Caco-2 (cell line): ENCODE measurements at regions not wholly inside any gene's neighbourhood (a gene's known extent, or its start where the extent isn't known, plus 50 kb on each side); places are given as distances from the start of the nearest gene placed in this dataset.

Experiments
- BruUV-seq: library from RNA; stranded (reverse); fragments of 400-500 nt; replicated peaks from 2 replicates; lab custom pipeline; 2021; lab: Mats Ljungman, UMichigan
- CTCF ChIA-PET: fragments of 300-600 bp; sonication (Branson Sonifier 250); formaldehyde crosslinking; loops from one replicate; lab custom pipeline; 2022; ENCODE audit warnings: antibody characterized with exemption; lab: Charles Lee
- POLR2A ChIA-PET: fragments of 300-600 bp; sonication (Branson Sonifier 250); formaldehyde crosslinking; loops from one replicate; lab custom pipeline; 2022; ENCODE audit warnings: antibody characterized with exemption; lab: Charles Lee
- DNase-seq, 2 experiments: peaks; one replicate each; pipeline versions ENCODE4 v3.0.0 to v3.0.0-alpha.2; 2020 to 2022
- H3K27me3 ChIP-seq: replicated peaks from 2 replicates; pipeline ENCODE4 v1.6.0; 2011; ENCODE audit warnings: low read length; ENCODE audit not compliant: control insufficient read depth, insufficient read depth
- H3K36me3 ChIP-seq: 2 replicates; pipeline ENCODE4 v1.5.1; 2011; ENCODE audit warnings: low read length; ENCODE audit not compliant: control insufficient read depth, insufficient read depth
- H3K4me1 ChIP-seq: fragments of 250-450 bp; sonication (Bioruptor Pico); 2 replicates; pipeline ENCODE4 v1.5.1; 2020; ENCODE audit warnings: mild to moderate bottlenecking
- H3K4me3 ChIP-seq: 2 replicates; pipeline ENCODE4 v1.5.1; 2011; ENCODE audit warnings: low read depth, mild to moderate bottlenecking, control low read depth, low read length
- H3K9me3 ChIP-seq: fragments of 250-450 bp; sonication (Bioruptor Pico); 2 replicates; pipeline ENCODE4 v1.5.1; 2020; ENCODE audit warnings: mild to moderate bottlenecking, moderate library complexity
- H3K27ac Mint-ChIP-seq: one replicate; pipeline ENCODE4 v1.8.0; 2022; ENCODE audit warnings: mixed read lengths; ENCODE audit not compliant: unreplicated experiment
- H3K27me3 Mint-ChIP-seq: one replicate; pipeline ENCODE4 v1.8.0; 2022; ENCODE audit warnings: mixed read lengths; ENCODE audit not compliant: insufficient read depth, unreplicated experiment
- H3K36me3 Mint-ChIP-seq: one replicate; pipeline ENCODE4 v1.8.0; 2022; ENCODE audit warnings: mild to moderate bottlenecking, mixed read lengths; ENCODE audit not compliant: insufficient read depth, unreplicated experiment
- H3K4me1 Mint-ChIP-seq: one replicate; pipeline ENCODE4 v1.8.0; 2022; ENCODE audit warnings: low read depth, mixed read lengths; ENCODE audit not compliant: unreplicated experiment
- H3K4me3 Mint-ChIP-seq: one replicate; pipeline ENCODE4 v1.8.0; 2022; ENCODE audit warnings: mild to moderate bottlenecking, moderate library complexity, mixed read lengths; ENCODE audit not compliant: unreplicated experiment
- H3K9me3 Mint-ChIP-seq: one replicate; pipeline ENCODE4 v1.8.0; 2022; ENCODE audit warnings: mixed read lengths; ENCODE audit not compliant: unreplicated experiment
- CTCF ChIP-seq, 2 experiments: fragments of 200-600 bp in 1 of 2; IDR thresholded peaks; 1 replicate in 1 of 2; 2 replicates in 1 of 2; pipeline versions ENCODE4 v1.5.1 to v1.8.0; 2011 to 2022; ENCODE audit warnings: antibody characterized with exemption in 1 of 2, control low read depth in 1 of 2, inconsistent platforms in 1 of 2, low read depth in 1 of 2, low read length in 1 of 2, mild to moderate bottlenecking in 1 of 2, moderate library complexity in 1 of 2; ENCODE audit not compliant: insufficient read depth in 1 of 2, severe bottlenecking in 1 of 2, unreplicated experiment in 1 of 2
- intact Hi-C: fragments of 100-400 bp; cut with micrococcal nuclease; formaldehyde crosslinking; loops from one replicate; pipeline ENCODE4 v1.10.0; 2022; ENCODE audit not compliant: unreplicated experiment

GRCh38 chr7:13433946-13434345, 555.5 kb downstream of the ETV1 start:
- Mint-ChIP-seq H3K27ac (no peak overlapping the region), H3K4me1 (no peaks in the 10 kb centered on the region), H3K36me3 (peaks cover 12% of the 10 kb centered on the region), H3K27me3 (no peaks in the 10 kb centered on the region), H3K4me3 (no peak overlapping the region), H3K9me3 (no peaks in the 10 kb centered on the region)
- Histone ChIP-seq H3K4me3 (no peak overlapping the region), H3K9me3 (no peaks in the 10 kb centered on the region), H3K27me3 (no peaks in the 10 kb centered on the region), H3K4me1 (no peaks in the 10 kb centered on the region; the same call in 1 of the 2 replicates), H3K36me3 (no peaks in the 10 kb centered on the region)
- no TSS peak for BruUV-seq
- TF ChIP-seq CTCF (IDR thresholded peaks at IDR 0.05; ENCODE audit: insufficient read depth in 1 of 2, low read depth in 1 of 2, low read length in 1 of 2, severe bottlenecking in 1 of 2, unreplicated experiment in 1 of 2), result no peak
- intact Hi-C loops, result no loop called here
- DNase-seq, result no peak
- ChIA-PET POLR2A (no interaction called here), CTCF (no interaction called here)

GRCh38 chr7:13442226-13442625, 547.2 kb downstream of the ETV1 start:
- Mint-ChIP-seq H3K4me3 (no peak overlapping the region), H3K27ac (no peak overlapping the region), H3K9me3 (no peaks in the 10 kb centered on the region), H3K36me3 (peaks cover 5% of the 10 kb centered on the region), H3K4me1 (peaks cover 6% of the 10 kb centered on the region), H3K27me3 (no peaks in the 10 kb centered on the region)
- Histone ChIP-seq H3K4me1 (0 out of 2 replicates have a peak, but pooled peaks cover 4% of the 10 kb centered on the region), H3K9me3 (0 out of 2 replicates have a peak, but pooled peaks cover 5% of the 10 kb centered on the region), H3K27me3 (no peaks in the 10 kb centered on the region), H3K36me3 (no peaks in the 10 kb centered on the region), H3K4me3 (no peak overlapping the region)
- intact Hi-C loops, result no loop called here
- ChIA-PET CTCF (no interaction called here), POLR2A (no interaction called here)
- no peak for DNase-seq
- TF ChIP-seq CTCF (IDR thresholded peaks at IDR 0.05; ENCODE audit: insufficient read depth in 1 of 2, low read depth in 1 of 2, low read length in 1 of 2, severe bottlenecking in 1 of 2, unreplicated experiment in 1 of 2), result no peak
- BruUV-seq, result no TSS peak

GRCh38 chr7:13447637-13448036, 541.8 kb downstream of the ETV1 start:
- POLR2A ChIA-PET, result no interaction called here
- no peak for TF ChIP-seq CTCF (IDR thresholded peaks at IDR 0.05; ENCODE audit: insufficient read depth in 1 of 2, low read depth in 1 of 2, low read length in 1 of 2, severe bottlenecking in 1 of 2, unreplicated experiment in 1 of 2)
- DNase-seq, result no peak
- BruUV-seq, result no TSS peak
- Histone ChIP-seq H3K27me3 (no peaks in the 10 kb centered on the region), H3K4me1 (0 out of 2 replicates have a peak, but pooled peaks cover 4% of the 10 kb centered on the region), H3K4me3 (no peak overlapping the region), H3K36me3 (no peaks in the 10 kb centered on the region), H3K9me3 (no peaks in the 10 kb centered on the region)
- Mint-ChIP-seq H3K4me3 (no peak overlapping the region), H3K9me3 (no peaks in the 10 kb centered on the region), H3K4me1 (peaks cover 6% of the 10 kb centered on the region), H3K27me3 (no peaks in the 10 kb centered on the region), H3K36me3 (no peaks in the 10 kb centered on the region), H3K27ac (no peak overlapping the region)
- intact Hi-C loops, result no loop called here
- CTCF ChIA-PET, result no interaction called here
